OCI-LY3 (cell line): ENCODE measurements at regions not wholly inside any gene's neighbourhood (a gene's known extent, or its start where the extent isn't known, plus 50 kb on each side); places are given as distances from the start of the nearest gene placed in this dataset.

Source experiments
- CTCF ChIP-seq: fragments of 200-600, 300-600 bp; sonication (generic); IDR thresholded peaks from 2 replicates; pipeline ENCODE4 v1.5.1; 2014; ENCODE audit warnings: antibody characterized with exemption, low read length, low read depth
- EZH2phosphoT487 ChIP-seq: fragments of 200-600 bp; shearing (Covaris generic); IDR thresholded peaks from 2 replicates; pipeline ENCODE4 v1.6.1; 2018; ENCODE audit warnings: antibody characterized with exemption, mixed run types, low read depth

GRCh38 chr5:74361406-74362358 is 278.8 kb downstream of the ENC1 start:
- TF ChIP-seq CTCF (no peak), EZH2phosphoT487 (no peak)
